ENCODE measurements at regions not wholly inside any gene's neighbourhood (a gene's known extent, or its start where the extent isn't known, plus 50 kb on each side); places are given as distances from the start of the nearest gene placed in this dataset.

GRCh38 chr14:104321088-104321801, 182.9 kb downstream of the KIF26A start:
- TF ChIP-seq, protein P1, sequence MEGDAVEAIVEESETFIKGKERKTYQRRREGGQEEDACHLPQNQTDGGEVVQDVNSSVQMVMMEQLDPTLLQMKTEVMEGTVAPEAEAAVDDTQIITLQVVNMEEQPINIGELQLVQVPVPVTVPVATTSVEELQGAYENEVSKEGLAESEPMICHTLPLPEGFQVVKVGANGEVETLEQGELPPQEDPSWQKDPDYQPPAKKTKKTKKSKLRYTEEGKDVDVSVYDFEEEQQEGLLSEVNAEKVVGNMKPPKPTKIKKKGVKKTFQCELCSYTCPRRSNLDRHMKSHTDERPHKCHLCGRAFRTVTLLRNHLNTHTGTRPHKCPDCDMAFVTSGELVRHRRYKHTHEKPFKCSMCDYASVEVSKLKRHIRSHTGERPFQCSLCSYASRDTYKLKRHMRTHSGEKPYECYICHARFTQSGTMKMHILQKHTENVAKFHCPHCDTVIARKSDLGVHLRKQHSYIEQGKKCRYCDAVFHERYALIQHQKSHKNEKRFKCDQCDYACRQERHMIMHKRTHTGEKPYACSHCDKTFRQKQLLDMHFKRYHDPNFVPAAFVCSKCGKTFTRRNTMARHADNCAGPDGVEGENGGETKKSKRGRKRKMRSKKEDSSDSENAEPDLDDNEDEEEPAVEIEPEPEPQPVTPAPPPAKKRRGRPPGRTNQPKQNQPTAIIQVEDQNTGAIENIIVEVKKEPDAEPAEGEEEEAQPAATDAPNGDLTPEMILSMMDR (IDR thresholded peaks at IDR 0.05) = no peak
- no peak for TF ChIP-seq EZH2 (IDR thresholded peaks at IDR 0.05; ENCODE audit: borderline replicate concordance, insufficient read depth, low read depth, low read length, poor library complexity, severe bottlenecking)
